ENCODE measurements at regions not wholly inside any gene's neighbourhood (a gene's known extent, or its start where the extent isn't known, plus 50 kb on each side); places are given as distances from the start of the nearest gene placed in this dataset.

- no peak for DNase-seq
These were observed 2141.7 kb upstream of the TENM3 start for GRCh38 chr4:180101348-180102083.

- DNase-seq, result no peak
These were observed 2139.4 kb upstream of the TENM3 start for GRCh38 chr4:180103794-180104193.

- DNase-seq, result no peak
These were observed 2137.8 kb upstream of the TENM3 start for GRCh38 chr4:180105362-180105761.

DNA sequence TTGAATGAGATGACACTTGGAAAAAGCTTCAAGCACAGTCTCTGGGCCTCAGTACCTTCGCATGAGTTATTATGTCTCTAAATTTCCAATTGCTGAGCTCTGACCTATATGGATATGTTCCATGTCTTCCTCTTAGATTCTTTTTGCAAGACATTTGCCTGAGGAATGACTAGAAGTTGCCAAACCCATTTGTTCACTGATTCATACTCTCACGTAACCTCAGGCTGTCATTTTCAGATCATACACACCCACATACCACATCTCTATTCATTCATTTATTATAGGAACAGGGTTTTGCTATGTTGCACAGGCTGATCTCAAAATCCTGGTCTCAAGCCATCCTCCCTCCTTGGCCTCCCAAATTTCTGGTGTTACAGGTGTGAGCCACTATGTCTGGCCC, 2137.1 kb upstream of the TENM3 start:
- no peak for DNase-seq

- no peak for DNase-seq
These were observed 2136.2 kb upstream of the TENM3 start for GRCh38 chr4:180106997-180107396.

DNA sequence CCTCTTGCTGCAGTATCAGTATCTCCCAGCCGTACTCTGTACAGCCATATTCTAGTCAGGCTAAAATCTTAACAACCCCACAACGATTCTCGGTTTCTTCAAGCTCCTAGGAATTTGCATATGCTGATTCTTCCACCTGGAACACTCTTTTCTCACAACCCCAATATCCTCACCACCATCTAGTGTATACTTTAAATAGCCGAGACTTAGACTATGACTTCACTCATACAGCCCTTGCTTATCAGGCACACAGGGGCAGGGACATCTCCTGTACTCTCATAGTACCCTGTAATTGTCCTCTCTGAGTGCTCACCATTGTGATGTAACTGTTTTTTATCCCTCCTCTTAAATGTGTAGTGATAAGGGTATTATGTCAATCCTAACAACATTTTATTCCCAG, 2126.4 kb upstream of the TENM3 start:
- no peak for DNase-seq

- DNase-seq, result no peak
These were observed 2123.1 kb upstream of the TENM3 start for GRCh38 chr4:180120068-180120467.

DNA sequence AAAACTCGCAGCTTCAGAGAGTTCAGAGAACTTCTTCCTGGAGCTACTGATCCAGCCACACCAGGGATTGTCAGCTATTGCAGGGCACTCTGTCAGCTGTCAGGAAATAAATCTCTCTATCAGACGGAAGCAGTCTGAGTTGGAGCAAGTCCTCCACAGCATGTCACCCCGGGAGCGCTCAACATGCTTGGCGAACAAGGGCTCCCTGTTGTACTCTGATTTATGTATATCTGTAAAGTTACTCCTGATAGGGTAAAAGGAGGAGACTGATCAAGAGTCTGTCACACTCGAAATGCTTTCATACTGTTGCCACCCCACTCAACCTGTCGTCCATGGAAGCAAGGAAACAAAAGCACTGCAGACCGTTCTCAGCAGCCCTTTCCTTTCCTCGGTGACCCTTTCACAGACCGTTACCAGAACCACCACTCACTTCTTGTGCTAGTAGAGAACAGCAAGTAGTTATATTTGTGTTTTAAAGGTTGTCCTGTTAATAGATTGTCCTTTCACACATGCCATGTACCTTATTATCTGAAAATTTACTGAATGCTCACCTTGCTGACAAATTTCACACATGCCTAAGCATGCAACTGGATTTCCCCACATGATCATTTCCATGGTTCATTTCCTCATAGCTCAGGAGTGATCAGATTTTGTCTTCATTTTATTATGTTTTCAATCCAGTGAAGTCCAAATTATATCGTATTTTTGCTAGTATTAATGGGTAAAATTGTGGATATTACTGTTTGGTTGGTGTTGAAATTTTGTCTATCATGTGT, 2108.9 kb upstream of the TENM3 start:
- peak in 15 of 51 donors; percentile 0 to 8 (median 2) for DNase-seq

- no peak for DNase-seq
These were observed 2101.5 kb upstream of the TENM3 start for GRCh38 chr4:180141734-180142133.

GRCh38 chr4:180148737-180149136, 2094.5 kb upstream of the TENM3 start:
- DNase-seq, result no peak

- no peak for DNase-seq
These were observed 2092.4 kb upstream of the TENM3 start for GRCh38 chr4:180150818-180151217.

- DNase-seq, result no peak
These were observed 2090.4 kb upstream of the TENM3 start for GRCh38 chr4:180152831-180153230.

DNA sequence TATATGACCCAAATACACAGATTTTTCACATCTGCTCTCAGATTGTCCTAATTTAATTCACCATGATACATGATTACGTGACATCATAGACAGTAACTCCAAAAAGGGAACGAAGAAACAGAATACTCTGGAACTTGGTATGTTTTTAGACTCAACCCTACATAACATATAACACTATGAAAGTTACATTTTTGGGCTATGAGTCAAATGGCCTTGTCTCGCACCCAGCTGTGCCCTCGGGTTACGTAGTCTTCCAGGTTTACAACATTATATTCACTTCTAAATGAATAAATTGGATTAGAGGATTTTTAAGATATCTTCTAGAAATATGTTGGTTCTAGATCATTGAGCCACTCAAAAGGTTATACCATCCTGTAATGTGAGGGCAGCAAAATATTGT, 2089.6 kb upstream of the TENM3 start:
- no peak for DNase-seq

- no peak for DNase-seq
These were observed 2086.5 kb upstream of the TENM3 start for GRCh38 chr4:180156684-180157083.

GRCh38 chr4:180160195-180160983, 2082.8 kb upstream of the TENM3 start:
- DNase-seq, result no peak

DNA sequence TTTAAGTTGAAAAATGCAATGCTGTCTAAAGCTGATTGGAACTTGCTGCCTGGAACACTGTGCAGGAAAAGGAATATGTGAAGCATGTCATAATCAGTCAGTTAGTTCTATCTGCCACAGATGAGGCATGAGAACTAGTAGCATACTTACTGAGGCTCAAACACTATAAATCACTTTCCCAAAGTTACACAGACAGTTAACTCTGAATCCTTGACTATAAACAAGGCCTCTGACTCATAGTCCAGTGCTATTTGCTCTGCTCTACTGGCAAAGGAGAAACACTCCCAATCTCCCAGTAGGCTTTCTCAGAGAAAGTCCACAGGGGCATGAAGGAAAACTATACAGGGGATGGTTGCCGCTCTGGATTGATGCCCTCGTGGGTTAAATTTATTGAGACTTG, 2078.4 kb upstream of the TENM3 start:
- no peak for DNase-seq

DNA sequence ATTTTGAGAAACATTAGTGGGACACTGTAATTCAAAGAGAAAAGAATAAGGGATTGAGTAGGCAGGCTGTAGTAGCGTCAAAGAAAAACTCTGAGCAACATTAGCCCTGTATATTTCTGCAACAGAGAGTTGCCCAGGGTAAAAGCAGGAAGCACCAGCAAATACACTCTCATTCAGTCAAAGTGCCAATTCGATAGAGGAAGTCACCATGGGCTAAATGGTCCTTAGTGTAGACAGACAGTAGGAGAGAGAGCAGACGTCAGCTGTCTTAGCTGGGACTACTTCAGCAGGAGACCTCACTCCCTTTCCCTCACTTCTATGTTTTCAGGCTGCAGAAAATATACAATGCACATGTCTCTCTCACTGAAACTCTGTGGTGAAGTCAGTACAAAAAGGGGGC, 2073.8 kb upstream of the TENM3 start:
- DNase-seq, result no peak

DNA sequence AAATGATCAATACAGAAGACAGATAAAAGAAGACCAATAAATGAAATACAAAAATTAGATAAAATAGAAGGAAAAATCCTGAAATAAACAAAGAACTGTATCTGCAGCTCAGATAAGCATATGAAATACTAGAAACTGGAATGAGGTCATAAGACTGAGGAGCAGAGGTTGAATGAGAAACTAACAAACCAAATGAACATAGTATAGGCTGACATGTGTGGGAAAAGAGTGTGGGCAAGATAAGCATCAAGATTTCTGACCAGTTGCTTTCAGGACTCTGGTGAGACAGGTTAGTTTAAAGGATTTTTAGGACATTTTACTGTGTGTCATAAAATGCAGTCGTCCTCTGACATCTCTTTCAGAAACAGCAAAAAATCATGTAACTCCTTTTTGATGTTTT, 2073.2 kb upstream of the TENM3 start:
- no peak for DNase-seq

- no peak for DNase-seq
These were observed 2064.1 kb upstream of the TENM3 start for GRCh38 chr4:180179146-180179545.

DNA sequence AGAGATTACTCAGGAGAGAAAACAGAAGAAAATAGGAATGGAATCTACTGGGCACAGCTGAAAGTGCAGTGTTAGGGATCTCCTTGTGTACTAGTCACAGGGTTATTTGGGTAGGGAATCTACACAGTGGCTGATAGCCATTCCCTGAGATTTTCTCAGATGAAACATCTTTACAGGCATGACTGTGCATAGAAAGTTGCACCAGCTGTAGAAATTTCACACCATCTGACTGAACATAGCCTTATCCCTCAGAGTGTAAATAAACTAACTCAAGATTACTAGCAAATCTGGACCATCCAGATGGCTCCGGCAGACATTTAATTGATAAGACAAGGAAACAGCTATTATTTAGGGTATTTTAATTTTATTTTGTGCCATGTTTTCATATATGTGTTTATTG, 2053.5 kb upstream of the TENM3 start:
- no peak for DNase-seq

DNA sequence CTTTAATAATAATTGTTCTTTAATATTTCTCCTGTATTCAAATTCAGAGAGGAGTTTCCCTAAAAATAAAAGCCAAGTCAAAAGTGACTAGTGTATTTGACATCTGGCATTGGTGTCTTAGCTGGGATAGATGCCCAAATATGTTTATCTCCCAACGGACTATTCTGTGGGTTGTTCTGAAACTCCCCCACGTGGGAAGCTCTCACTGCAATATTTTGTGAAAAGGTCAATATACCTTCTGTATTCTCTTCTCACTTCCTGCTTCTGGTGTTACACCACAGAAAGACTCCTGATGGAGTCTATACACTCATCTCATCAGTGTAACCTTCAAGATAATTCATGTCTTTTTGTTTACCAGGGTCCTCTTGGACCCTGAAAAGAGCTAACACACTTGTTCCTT, 2052.8 kb upstream of the TENM3 start:
- no peak for DNase-seq

DNA sequence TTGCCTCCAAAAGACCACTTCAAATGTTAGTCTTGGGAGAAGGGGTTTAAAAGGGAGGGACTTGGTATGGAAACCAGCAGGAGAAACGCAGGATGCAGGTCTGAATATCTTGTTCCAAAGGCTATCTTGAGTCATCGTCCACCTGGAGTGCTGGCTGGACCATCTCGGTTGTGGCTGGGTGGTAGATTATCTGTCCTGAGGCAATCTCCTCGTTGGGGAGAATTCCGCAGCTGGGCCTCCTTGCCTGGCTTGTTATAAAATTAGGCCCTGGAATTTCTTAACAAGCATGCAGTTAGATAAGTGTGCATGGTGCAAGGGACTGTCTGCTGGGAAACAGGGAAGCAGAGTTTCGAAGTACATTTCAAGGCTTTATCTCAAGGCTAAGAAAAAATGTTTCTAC, 2045.7 kb upstream of the TENM3 start:
- DNase-seq, result no peak

All from hypothalamus (tissue), 51 donors.